ENCODE measurements at regions not wholly inside any gene's neighbourhood (a gene's known extent, or its start where the extent isn't known, plus 50 kb on each side); places are given as distances from the start of the nearest gene placed in this dataset.

DNA sequence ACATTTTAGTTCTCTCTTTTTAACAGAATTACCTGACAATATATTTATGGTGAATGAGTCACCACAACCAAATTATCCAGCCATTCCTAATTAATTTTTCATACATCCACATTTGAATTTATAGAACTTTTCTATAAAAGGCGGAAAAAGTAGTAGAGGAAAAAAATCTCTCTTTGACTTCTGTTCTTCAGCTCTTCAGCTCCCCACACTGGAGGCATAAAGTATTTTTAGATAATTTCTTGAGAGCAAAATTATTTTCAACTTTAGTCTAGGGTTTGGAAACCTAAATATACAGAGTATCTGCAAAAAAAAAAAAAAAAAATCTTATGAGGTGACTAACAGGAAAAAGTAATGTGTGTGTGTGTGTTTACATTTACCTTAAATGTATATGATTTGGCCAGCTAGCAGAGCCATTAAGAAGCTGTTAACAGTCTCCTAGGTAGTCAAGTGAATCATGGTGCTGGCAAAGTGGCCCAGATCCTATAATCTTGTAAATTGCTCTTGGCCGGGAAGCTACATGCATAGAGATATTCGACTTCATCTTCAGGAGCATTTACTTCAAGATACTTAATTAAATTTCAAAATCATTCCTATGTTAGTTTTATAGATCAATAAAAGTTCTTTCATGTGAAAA is 383.1 kb upstream of the STEAP1 start:
- no peak overlapping the region for H3K27ac Mint-ChIP-seq
- H3K9me3 Mint-ChIP-seq, result peaks cover 0 to 3% (median 0%) of the 10 kb centered on the region in 11 donors
- ChIA-PET CTCF (interaction anchor here (0.7 to 1.2 kb wide), 3 partner anchors 340 to 1493 kb away, joined by 3 to 6 read pairs (median 4); no protein-coding TSS in a partner anchor), POLR2A (no interaction called here)
- DNase-seq, result no peak
- no peaks in the 10 kb centered on the region for H3K36me3 ChIP-seq (ENCODE audit: control insufficient read depth in 2 of 3, insufficient read depth in 3 of 3, low read length in 3 of 3)
- H3K9me3 ChIP-seq (ENCODE audit: control insufficient read depth in 2 of 3, low read length in 3 of 3), result no peaks in the 10 kb centered on the region
- no peaks in the 10 kb centered on the region for H3K4me1 ChIP-seq (ENCODE audit: control insufficient read depth in 2 of 2, insufficient read depth in 2 of 2, low read length in 2 of 2)
- no peak overlapping the region for H3K4me3 Mint-ChIP-seq
- intact Hi-C loops (cut with micrococcal nuclease), result loop anchor here in 1 of 2 donors (1.0 to 5.0 kb wide), 2 partner anchors 804 to 982 kb away; no protein-coding TSS in a partner anchor
- no peak overlapping the region for H3K27ac ChIP-seq (ENCODE audit: low read depth, low read length)
- H3K4me3 ChIP-seq (ENCODE audit: low read length), result no peak overlapping the region
- H3K27me3 ChIP-seq (ENCODE audit: control insufficient read depth in 2 of 2, insufficient read depth in 2 of 2, low read length in 2 of 2), result no peaks in the 10 kb centered on the region
- no peaks in the 10 kb centered on the region for H3K27me3 Mint-ChIP-seq
- ATAC-seq, result no peak
- no peaks in the 10 kb centered on the region for H3K4me1 Mint-ChIP-seq
- H3K36me3 Mint-ChIP-seq, result no peaks in the 10 kb centered on the region

DNA sequence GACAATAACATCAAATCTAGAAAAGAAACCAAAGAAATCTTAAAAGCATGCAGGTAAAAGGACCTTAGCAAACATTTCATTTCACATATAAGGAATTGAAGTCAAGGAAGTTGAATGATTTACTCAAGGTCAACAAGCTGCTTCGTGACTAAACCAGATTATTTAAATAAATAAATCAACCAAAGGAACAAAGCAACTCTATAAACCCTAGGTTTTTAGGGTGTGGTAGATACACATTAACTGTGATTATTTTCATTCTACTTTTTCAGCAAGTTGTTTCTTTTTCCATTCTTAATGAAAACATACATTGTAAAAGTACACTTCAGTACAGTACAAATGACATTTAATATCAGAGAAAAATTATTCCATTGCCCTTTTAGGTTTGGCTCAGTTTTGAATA is 382.0 kb upstream of the STEAP1 start:
- H3K4me3 Mint-ChIP-seq, result no peak overlapping the region

DNA sequence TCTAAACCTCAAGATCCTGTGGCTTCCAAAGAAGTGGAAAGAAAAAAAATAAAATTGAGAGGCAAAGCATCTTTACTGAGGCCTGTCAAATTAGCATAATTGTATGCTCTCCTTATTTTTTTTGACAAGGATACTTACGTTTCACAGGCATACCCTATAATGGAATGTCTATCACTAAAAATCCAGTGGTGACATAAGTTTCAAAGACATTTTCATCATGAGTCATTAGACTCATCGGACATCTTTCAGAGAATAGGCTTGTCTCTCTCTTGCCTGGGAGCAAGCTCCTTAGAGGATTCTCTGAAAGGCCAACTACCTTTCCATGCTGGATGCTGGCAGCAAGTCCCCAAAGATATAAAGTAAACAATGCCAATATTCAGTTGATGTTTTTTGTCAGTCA is 380.7 kb upstream of the STEAP1 start:
- no peaks in the 10 kb centered on the region for H3K36me3 Mint-ChIP-seq
- H3K27me3 Mint-ChIP-seq, result no peaks in the 10 kb centered on the region
- no peaks in the 10 kb centered on the region for H3K4me1 ChIP-seq (ENCODE audit: control insufficient read depth in 2 of 2, insufficient read depth in 2 of 2, low read length in 2 of 2)
- H3K27ac Mint-ChIP-seq, result no peak overlapping the region
- H3K9me3 Mint-ChIP-seq, result peaks cover 0 to 3% (median 0%) of the 10 kb centered on the region in 11 donors
- no peaks in the 10 kb centered on the region for H3K4me1 Mint-ChIP-seq
- H3K4me3 ChIP-seq (ENCODE audit: low read length), result no peak overlapping the region
- no peaks in the 10 kb centered on the region for H3K9me3 ChIP-seq (ENCODE audit: control insufficient read depth in 2 of 3, low read length in 3 of 3)
- intact Hi-C loops (cut with micrococcal nuclease), result loop anchor here in 1 of 2 donors (5.0 kb wide), 1 partner anchor 806 kb away; no protein-coding TSS in a partner anchor
- ATAC-seq (no peak), DNase-seq (no peak)
- POLR2A ChIA-PET, result no interaction called here
- CTCF ChIA-PET, result no interaction called here
- H3K36me3 ChIP-seq (ENCODE audit: control insufficient read depth in 2 of 3, insufficient read depth in 3 of 3, low read length in 3 of 3), result no peaks in the 10 kb centered on the region
- no peak overlapping the region for H3K4me3 Mint-ChIP-seq
- no peak overlapping the region for H3K27ac ChIP-seq (ENCODE audit: low read depth, low read length)
- H3K27me3 ChIP-seq (ENCODE audit: control insufficient read depth in 2 of 2, insufficient read depth in 2 of 2, low read length in 2 of 2), result no peaks in the 10 kb centered on the region

More for the DNA sequence above, 382.0 kb upstream of the STEAP1 start:
- H3K36me3 Mint-ChIP-seq, result no peaks in the 10 kb centered on the region
- Histone ChIP-seq H3K36me3 (ENCODE audit: control insufficient read depth in 2 of 3, insufficient read depth in 3 of 3, low read length in 3 of 3) (no peaks in the 10 kb centered on the region), H3K9me3 (ENCODE audit: control insufficient read depth in 2 of 3, low read length in 3 of 3) (no peaks in the 10 kb centered on the region), H3K4me1 (ENCODE audit: control insufficient read depth in 2 of 2, insufficient read depth in 2 of 2, low read length in 2 of 2) (no peaks in the 10 kb centered on the region), H3K4me3 (ENCODE audit: low read length) (no peak overlapping the region), H3K27me3 (ENCODE audit: control insufficient read depth in 2 of 2, insufficient read depth in 2 of 2, low read length in 2 of 2) (no peaks in the 10 kb centered on the region), H3K27ac (ENCODE audit: low read depth, low read length) (no peak overlapping the region)
- no peak overlapping the region for H3K27ac Mint-ChIP-seq
- peaks cover 0 to 3% (median 0%) of the 10 kb centered on the region in 11 donors for H3K9me3 Mint-ChIP-seq
- intact Hi-C loops (cut with micrococcal nuclease), result loop anchor here in 1 of 2 donors (5.0 kb wide), 1 partner anchor 805 kb away; no protein-coding TSS in a partner anchor
- POLR2A ChIA-PET, result no interaction called here
- H3K4me1 Mint-ChIP-seq, result no peaks in the 10 kb centered on the region
- CTCF ChIA-PET, result no interaction called here
- ATAC-seq (no peak), DNase-seq (no peak)
- no peaks in the 10 kb centered on the region for H3K27me3 Mint-ChIP-seq

DNA sequence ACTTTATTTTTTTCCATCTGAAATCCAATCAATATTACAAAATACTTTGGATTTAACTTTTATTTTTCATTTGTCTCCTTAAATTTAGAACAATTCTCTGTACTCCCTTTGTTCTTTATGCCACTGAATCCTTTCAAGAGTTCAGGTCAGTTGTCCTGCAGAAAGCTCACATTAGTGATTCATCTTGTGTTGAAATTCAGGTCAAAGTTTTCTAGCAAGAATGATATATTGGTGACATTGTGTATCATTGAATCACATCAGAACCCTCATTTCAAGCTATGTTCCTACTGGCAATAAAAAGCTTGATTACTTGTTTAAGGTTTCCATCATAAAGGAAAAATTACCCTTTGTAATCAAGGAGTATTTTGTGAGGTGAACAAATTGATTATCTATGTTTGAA is 378.8 kb upstream of the STEAP1 start:
- H3K4me3 Mint-ChIP-seq, result no peak overlapping the region
- H3K27ac Mint-ChIP-seq, result no peak overlapping the region
- H3K36me3 Mint-ChIP-seq, result no peaks in the 10 kb centered on the region
- no peaks in the 10 kb centered on the region for H3K4me1 ChIP-seq (ENCODE audit: control insufficient read depth in 2 of 2, insufficient read depth in 2 of 2, low read length in 2 of 2)
- no peaks in the 10 kb centered on the region for H3K4me1 Mint-ChIP-seq
- intact Hi-C loops (cut with micrococcal nuclease), result no loop called here
- no peaks in the 10 kb centered on the region for H3K27me3 Mint-ChIP-seq
- ChIA-PET CTCF (no interaction called here), POLR2A (no interaction called here)
- H3K9me3 ChIP-seq (ENCODE audit: control insufficient read depth in 2 of 3, low read length in 3 of 3), result no peaks in the 10 kb centered on the region
- no peaks in the 10 kb centered on the region for H3K27me3 ChIP-seq (ENCODE audit: control insufficient read depth in 2 of 2, insufficient read depth in 2 of 2, low read length in 2 of 2)
- H3K36me3 ChIP-seq (ENCODE audit: control insufficient read depth in 2 of 3, insufficient read depth in 3 of 3, low read length in 3 of 3), result no peaks in the 10 kb centered on the region
- DNase-seq (no peak), ATAC-seq (no peak)
- peaks cover 0 to 9% (median 0%) of the 10 kb centered on the region in 11 donors for H3K9me3 Mint-ChIP-seq
- no peak overlapping the region for H3K4me3 ChIP-seq (ENCODE audit: low read length)
- no peak overlapping the region for H3K27ac ChIP-seq (ENCODE audit: low read depth, low read length)

DNA sequence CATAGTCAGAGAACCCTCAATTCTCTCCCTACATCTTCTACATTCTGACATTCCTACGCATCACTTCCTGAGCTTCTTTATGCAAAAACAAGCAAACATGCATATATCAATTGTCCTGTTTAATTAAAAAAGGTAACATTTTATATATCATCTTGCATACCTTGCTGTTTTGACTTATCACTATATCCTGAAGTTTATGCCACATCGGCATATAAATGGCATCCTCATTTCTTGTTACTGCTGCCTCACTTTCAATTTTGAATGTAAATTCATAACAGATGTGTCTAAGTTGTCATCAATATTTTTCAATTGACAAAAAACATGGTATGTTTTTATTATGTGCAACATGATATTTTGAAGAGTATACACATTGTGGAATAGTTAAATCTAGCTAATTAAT is 377.3 kb upstream of the STEAP1 start:
- H3K27ac ChIP-seq (ENCODE audit: low read depth, low read length), result no peak overlapping the region
- no peaks in the 10 kb centered on the region for H3K9me3 ChIP-seq (ENCODE audit: control insufficient read depth in 2 of 3, low read length in 3 of 3)
- H3K36me3 ChIP-seq (ENCODE audit: control insufficient read depth in 2 of 3, insufficient read depth in 3 of 3, low read length in 3 of 3), result no peaks in the 10 kb centered on the region
- H3K4me1 Mint-ChIP-seq, result no peaks in the 10 kb centered on the region
- no peaks in the 10 kb centered on the region for H3K4me1 ChIP-seq (ENCODE audit: control insufficient read depth in 2 of 2, insufficient read depth in 2 of 2, low read length in 2 of 2)
- H3K4me3 ChIP-seq (ENCODE audit: low read length), result no peak overlapping the region
- no peak overlapping the region for H3K27ac Mint-ChIP-seq
- H3K27me3 ChIP-seq (ENCODE audit: control insufficient read depth in 2 of 2, insufficient read depth in 2 of 2, low read length in 2 of 2), result no peaks in the 10 kb centered on the region
- ChIA-PET POLR2A (no interaction called here), CTCF (no interaction called here)
- intact Hi-C loops (cut with micrococcal nuclease), result no loop called here
- no peak overlapping the region for H3K4me3 Mint-ChIP-seq
- DNase-seq (no peak), ATAC-seq (no peak)
- peaks cover 0 to 9% (median 1%) of the 10 kb centered on the region in 11 donors for H3K9me3 Mint-ChIP-seq
- no peaks in the 10 kb centered on the region for H3K27me3 Mint-ChIP-seq
- no peaks in the 10 kb centered on the region for H3K36me3 Mint-ChIP-seq

DNA sequence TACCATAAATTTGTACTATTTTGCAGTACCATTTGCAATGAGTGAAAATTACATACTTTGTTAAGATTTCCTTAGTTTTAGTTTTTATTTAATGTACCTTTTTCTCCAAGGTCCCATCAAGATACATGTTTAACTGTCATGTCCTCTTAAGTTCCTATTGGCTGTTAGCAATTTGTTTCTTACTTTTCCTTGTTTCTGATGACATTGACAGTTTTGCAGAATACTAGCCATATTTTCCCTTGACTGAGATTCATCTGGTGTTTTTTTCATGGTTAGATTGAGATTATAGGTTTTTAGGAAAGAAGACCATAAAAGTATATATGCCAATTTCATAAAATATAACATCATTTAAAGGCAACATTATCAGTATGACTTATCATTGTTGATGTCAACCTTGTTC is 376.8 kb upstream of the STEAP1 start:
- DNase-seq (no peak), ATAC-seq (no peak)
- no peak overlapping the region for H3K4me3 ChIP-seq (ENCODE audit: low read length)
- Mint-ChIP-seq H3K27ac (no peak overlapping the region), H3K9me3 (peaks cover 0 to 9% (median 1%) of the 10 kb centered on the region in 11 donors), H3K36me3 (no peaks in the 10 kb centered on the region), H3K4me3 (no peak overlapping the region), H3K4me1 (no peaks in the 10 kb centered on the region), H3K27me3 (no peaks in the 10 kb centered on the region)
- ChIA-PET POLR2A (no interaction called here), CTCF (no interaction called here)
- H3K9me3 ChIP-seq (ENCODE audit: control insufficient read depth in 2 of 3, low read length in 3 of 3), result no peaks in the 10 kb centered on the region
- H3K27ac ChIP-seq (ENCODE audit: low read depth, low read length), result no peak overlapping the region
- H3K36me3 ChIP-seq (ENCODE audit: control insufficient read depth in 2 of 3, insufficient read depth in 3 of 3, low read length in 3 of 3), result no peaks in the 10 kb centered on the region
- no peaks in the 10 kb centered on the region for H3K4me1 ChIP-seq (ENCODE audit: control insufficient read depth in 2 of 2, insufficient read depth in 2 of 2, low read length in 2 of 2)
- no peaks in the 10 kb centered on the region for H3K27me3 ChIP-seq (ENCODE audit: control insufficient read depth in 2 of 2, insufficient read depth in 2 of 2, low read length in 2 of 2)
- intact Hi-C loops (cut with micrococcal nuclease), result no loop called here

DNA sequence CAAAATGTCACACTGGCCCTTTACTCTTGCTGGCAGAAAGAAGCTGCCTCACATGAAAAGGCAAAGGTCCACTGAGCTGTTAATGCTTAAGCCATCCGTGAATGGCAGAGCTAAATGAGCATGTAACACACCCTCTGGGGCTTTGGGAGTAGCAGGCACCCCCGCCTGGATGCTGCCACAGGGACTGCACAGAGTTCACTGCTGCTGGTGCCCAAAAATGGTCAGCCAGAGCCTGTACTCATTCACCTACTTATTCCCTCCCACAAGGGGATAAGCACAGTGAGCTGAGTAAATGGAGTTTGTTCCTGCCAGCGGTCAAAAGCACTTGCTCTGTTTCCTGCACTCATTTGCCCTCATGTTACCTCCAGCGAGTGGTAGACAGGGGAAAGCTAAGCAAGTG is 374.0 kb upstream of the STEAP1 start:
- Mint-ChIP-seq H3K9me3 (peaks cover 0 to 9% (median 1%) of the 10 kb centered on the region in 11 donors), H3K27ac (no peak overlapping the region), H3K36me3 (no peaks in the 10 kb centered on the region), H3K4me3 (no peak overlapping the region), H3K27me3 (no peaks in the 10 kb centered on the region), H3K4me1 (no peaks in the 10 kb centered on the region)
- H3K4me1 ChIP-seq (ENCODE audit: control insufficient read depth in 2 of 2, insufficient read depth in 2 of 2, low read length in 2 of 2), result no peaks in the 10 kb centered on the region
- intact Hi-C loops (cut with micrococcal nuclease), result no loop called here
- H3K9me3 ChIP-seq (ENCODE audit: control insufficient read depth in 2 of 3, low read length in 3 of 3), result no peaks in the 10 kb centered on the region
- ATAC-seq (no peak), DNase-seq (no peak)
- H3K27ac ChIP-seq (ENCODE audit: low read depth, low read length), result no peak overlapping the region
- ChIA-PET CTCF (no interaction called here), POLR2A (no interaction called here)
- no peak overlapping the region for H3K4me3 ChIP-seq (ENCODE audit: low read length)
- H3K36me3 ChIP-seq (ENCODE audit: control insufficient read depth in 2 of 3, insufficient read depth in 3 of 3, low read length in 3 of 3), result no peaks in the 10 kb centered on the region
- H3K27me3 ChIP-seq (ENCODE audit: control insufficient read depth in 2 of 2, insufficient read depth in 2 of 2, low read length in 2 of 2), result no peaks in the 10 kb centered on the region
